Amniotic epithelial cell (primary cell): ENCODE measurements at regions not wholly inside any gene's neighbourhood (a gene's known extent, or its start where the extent isn't known, plus 50 kb on each side); places are given as distances from the start of the nearest gene placed in this dataset.
"Not testable (repeated sequence)": the region's sequence is repeated elsewhere in the genome, so short reads cannot be mapped to it uniquely, and the experiment has no call there.

Experiments
- DNase-seq: peaks from one replicate; pipeline ENCODE4 v3.0.0-alpha.2; 2010; ENCODE audit warnings: low read depth

DNA sequence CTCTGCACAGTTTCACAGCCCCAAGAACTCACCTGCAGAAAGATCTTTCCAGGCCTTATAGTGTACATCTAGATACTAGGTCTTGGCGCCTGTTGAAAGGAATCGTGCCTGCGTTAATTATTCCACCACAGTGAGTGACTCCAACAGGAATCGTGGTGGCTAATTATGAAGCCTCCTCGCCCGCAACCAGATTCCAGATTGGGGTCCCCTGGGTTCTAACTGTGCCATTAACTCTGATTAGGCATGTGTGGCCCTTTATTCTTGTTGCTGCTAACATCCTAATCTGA is 295.3 kb upstream of the MAF start:
- DNase-seq: no peak

- DNase-seq: no peak
Measured at GRCh38 chr16:79895053-79895916, 294.7 kb upstream of the MAF start.

GRCh38 chr16:79893445-79893844 is 292.9 kb upstream of the MAF start:
- no peak for DNase-seq

DNA sequence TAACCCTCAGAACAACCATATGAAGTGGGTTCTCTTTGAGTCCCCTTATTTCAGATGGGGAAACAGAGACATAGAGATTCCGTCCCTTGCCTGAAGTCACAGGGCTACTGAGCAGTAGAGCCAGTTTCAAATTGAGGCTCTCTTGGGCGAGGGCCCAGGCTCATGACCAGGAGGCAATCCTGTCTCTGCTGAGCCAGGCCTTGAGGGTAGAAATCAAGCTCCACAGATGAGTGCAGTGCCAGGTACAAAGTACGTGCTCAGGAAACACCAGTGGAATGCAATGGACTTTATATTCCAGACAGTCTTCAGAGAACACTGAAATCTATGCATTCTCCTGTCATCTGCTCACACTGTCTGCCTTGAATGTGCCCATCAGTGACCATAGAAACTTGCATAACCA is 291.7 kb upstream of the MAF start:
- DNase-seq: no peak

- no peak for DNase-seq
Measured at GRCh38 chr16:79891458-79891857, 290.9 kb upstream of the MAF start.

DNA sequence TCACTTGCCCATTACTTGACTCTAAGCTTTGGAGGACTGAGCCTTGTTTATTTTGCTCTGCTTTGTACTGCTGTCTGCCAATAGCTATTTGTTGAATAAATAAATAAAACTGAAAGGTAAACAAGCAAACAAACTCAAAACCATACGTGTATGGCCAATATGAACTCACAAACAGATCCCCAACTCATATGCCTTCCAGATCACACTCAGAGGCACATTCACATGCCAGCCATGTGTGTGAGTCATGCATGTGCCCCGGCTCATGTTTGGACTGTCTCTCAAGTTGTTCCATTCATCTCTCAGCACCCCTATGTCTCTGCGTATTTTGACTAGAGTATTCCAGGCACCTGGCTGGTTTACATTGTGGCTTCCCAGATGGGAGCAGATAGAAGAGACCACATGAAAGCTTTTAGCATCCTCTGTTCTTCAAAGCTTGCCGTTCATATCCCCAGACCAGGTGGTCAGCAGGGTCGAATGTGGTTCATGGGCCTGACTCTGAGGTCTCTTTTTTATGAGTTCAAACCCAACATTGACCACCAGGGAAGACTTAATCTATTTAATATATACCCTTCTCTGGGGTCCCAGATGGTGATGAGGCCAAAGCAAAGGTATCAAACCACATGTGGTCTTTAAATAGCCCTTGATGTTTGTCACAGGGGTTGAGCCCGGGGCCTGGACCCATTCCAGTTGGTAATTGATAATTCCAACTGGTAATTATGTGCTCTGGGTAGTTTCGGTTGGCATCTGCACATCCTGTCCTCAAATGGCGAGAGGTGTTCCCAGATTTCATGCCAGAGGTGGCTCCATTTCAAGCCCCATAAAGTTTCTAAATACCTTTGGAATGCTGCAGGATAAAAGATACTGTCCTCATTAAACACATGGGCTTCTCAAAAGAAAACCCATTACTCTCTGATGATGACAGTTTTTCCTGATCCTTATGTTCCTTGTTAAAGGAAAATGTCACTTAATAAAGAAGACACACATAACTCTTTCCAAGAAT is 287.3 kb upstream of the MAF start:
- DNase-seq: no peak

GRCh38 chr16:79885320-79885719 is 284.8 kb upstream of the MAF start:
- no peak for DNase-seq

DNA sequence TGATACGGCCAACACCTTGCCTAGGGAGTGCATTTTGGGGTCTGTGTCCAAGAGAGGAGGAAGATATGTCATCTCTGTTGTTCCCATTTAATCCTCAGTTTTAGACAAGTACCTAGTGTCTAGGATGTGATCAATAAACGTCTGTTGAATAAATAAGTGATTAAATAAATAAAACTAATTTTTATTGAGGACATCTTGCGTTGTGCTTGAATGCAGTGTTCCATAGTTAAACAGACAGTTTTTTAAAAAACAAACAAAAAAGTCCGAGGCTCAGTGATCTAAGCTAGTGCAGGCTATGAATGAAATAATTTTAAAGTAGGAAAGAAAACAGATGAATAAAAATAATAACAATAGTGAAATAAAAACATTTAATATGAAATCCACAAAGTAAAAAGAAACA is 283.0 kb upstream of the MAF start:
- no peak for DNase-seq

- DNase-seq: no peak
Measured at GRCh38 chr16:79882340-79883005, 281.9 kb upstream of the MAF start.

DNA sequence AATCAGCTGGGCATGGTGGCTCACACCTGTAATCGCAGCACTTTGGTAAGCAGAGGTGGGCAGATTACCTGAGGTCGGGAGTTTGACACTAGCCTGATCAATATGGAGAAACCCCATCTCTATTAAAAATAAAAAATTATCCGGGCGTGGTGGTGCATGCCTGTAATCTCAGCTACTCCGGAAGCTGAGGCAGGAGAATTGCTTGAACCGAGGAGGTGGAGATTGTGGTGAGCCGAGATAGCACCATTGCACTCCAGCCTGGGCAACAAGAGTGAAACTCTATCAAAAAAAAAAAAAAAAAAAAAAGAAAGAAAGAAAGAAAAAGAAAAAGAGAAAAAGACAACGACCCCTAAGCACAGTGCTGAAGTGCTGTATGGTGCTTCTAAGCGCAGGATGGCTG is 280.6 kb upstream of the MAF start:
- not testable (repeated sequence) for DNase-seq

DNA sequence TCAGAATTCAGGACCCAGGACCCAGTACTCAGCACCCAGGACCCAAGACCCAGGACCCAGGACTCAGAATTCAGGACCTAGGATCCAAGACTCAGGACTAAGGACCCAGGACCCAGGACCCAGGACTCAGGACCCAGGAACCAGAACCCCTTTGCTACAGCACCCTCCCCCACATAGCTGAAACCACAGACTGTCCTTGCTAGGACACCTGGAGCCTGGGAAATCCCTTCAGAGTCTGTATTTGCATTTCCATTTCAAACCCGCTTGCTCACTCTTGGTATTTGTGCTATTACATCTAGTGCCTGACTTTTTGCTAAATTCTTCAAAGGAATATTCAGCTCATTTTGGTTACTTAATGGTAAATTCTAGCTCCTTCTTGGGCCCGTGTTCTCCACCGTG is 275.8 kb upstream of the MAF start:
- no peak for DNase-seq

DNA sequence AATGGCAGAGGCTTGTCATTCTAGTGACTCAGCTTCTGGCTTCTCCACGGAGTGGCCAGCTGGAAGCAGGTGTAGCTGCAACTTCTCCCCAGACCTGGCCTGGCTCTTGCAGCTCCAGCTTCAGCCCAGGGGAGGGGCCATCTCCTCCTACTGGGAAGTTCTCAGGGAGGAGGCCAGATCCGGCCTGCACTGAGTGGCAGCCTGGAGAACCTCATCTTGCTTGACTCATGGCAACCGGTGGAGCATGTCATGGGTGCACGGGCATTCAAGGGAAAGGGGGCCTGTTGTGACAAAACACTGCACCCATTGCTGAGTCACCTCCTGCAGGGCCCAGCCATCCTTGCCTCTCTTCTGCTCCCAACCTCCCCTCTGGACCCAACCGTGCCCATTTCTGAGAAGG is 273.9 kb upstream of the MAF start:
- no peak for DNase-seq

DNA sequence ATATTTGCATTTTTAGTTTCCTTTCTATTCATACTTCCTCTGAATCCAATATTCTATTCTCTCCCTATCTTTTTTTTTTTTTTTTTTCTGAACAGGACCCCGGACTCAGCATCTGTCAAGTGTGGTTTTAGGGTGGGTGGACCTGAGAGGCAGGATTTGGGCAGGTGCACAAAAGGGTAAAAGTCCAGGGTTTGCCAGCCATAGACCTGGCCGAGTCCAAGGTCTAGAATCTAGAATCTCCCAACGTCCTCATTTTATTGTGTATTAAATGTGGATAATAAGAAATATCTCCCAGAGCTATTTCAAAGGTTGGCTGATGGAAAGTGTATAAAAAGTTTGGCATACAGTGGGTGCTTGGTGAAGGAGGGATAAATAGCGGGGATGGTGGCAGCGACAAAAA is 273.3 kb upstream of the MAF start:
- no peak for DNase-seq

GRCh38 chr16:79871906-79872305 is 271.4 kb upstream of the MAF start:
- DNase-seq: no peak

- DNase-seq: no peak
Measured at GRCh38 chr16:79870016-79870886, 269.7 kb upstream of the MAF start.

DNA sequence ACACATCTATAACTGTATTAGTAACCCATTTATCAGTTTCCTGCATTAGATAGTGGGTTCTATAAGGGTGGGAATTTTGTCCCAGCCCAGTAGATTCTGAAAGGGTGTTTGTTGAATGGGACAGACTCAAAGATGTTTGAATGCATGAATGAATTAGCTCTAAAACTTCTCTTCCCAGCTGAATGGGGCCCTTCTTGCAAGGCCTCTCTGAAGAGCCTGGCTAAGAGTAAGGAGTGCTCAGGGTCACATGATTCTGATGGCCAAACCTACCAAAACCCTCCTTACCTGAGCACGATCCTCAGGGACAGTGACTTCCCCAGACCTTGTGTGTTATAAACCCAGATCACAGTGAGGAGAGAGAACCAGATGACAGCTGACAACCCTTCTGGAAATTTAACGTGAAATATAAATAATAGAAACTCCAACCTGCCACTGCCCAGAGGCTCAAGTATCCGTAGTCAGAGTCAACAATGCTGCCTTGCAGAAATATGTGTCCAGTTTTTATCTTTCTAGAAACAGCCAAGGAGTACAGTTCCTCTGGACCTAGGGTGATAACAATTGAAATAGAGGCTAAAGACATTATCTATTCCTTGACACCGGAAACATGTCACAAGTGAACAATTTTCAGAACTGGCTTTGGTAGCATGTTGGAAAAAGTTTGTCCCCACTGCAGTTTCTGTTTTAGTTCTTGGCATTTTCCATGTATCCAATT is 268.9 kb upstream of the MAF start:
- no peak for DNase-seq

DNA sequence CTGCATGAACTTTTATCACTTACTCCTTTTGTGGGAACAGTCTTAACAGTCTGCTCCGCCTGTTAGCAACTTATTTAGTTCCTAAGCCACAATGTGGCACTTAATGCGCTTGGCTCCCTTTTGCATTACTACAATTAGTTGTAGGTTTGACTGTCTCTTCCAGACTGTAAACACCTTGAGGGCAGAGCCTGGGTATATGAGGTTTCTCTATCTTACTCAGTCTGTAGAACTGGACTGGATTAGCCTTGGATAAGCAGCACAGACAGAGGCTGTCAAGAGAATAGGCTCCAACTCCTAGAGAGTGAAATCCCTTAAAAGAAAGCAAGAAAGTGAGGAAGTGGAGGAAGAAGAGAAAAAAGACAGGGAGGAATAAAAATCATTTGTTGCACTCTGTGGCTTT is 268.3 kb upstream of the MAF start:
- DNase-seq: no peak

- no peak for DNase-seq
Measured at GRCh38 chr16:79867425-79867997, 267.0 kb upstream of the MAF start.

GRCh38 chr16:79865918-79866317 is 265.4 kb upstream of the MAF start:
- DNase-seq: no peak

DNA sequence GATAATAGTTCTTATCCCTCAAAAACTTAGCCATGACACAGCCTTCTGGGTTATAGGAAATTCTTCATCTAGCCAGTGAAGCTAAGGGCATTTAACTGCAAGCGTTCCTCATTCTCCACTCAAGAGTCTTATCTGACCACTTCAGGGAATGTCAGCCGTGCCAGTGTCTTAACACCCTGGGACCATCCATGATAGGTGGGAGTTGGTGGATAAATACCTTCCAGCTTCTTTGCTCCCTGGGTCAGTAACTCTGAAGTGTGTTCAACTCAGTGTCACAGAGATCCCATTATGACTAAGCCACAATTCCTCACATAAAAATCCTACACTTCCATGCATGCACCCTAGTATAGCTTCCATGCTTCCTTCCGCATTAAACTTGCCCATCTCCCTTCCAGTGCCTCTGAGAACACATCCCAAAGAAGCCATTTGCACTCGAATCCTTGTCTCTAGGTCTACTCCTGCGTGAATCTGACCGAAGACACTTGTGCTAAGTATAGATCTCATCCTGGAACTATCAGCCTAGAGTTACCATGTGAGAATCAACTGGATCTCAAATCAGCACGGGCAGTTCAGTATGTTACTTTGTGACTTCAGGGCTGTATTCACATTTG is 264.3 kb upstream of the MAF start:
- no peak for DNase-seq
